Stimulated activated CD8-positive, alpha-beta memory T cell treated with anti-CD3 and anti-CD28 coated beads, Interleukin-4, amount 100 ng/mL, for 1 hour (primary cell): ENCODE measurements at regions not wholly inside any gene's neighbourhood (a gene's known extent, or its start where the extent isn't known, plus 50 kb on each side); places are given as distances from the start of the nearest gene placed in this dataset.

Experiments
- DNase-seq, 2 donors: peaks; one replicate each; pipeline ENCODE4 v3.0.0-alpha.2; 2020; ENCODE audit warnings: low read depth in 2 of 2, low spot score in 1 of 2

DNA sequence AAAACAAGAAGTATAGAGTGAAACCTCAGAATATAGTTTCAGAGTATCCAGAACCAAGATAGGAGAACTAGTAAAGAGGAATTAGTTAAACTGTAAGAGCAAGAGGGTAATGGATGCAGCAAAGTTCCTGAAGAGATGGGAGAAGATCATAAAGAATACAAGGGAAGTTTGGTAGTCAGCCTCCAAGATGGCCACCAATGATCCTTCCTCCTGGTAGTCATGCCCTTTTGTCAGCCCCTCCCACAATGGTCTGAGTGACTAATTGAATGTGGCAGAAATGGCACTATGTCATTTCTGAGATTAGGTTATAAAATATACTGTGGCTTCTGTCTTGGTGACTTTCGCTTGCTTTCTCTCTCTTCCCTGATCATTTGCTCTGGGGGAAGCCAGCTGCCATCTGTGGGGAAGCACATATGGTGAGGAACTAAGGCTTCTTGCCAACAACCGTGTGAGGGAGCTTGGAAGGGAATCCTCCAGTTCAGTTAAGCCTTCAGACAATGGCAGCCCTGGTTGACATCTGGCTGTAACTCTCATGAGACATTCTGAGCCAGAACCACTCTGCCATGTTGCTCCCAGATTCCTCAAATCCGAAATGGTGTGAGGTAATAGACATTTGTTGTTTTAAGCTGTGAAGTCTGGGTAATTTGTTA is 55.3 kb upstream of the AMN1 start:
- DNase-seq: no peak

DNA sequence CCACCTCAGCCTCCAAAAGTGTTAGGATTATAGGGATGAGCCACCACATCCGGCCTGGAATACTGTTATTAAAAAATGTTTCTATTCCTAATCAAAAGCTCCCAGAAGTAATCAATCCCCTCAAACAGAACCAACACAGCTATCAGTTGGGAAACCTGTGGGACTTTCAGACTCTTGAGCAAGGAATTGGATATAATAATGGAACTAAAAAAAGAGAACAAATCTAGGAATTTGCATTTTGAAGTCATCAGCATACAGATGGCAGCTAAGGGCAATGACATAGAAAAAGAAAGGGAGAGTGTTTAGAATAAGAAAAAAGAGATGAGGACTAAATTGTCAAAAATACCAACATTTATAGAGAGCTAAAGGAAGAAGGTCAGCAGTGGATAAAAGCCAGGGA is 54.7 kb upstream of the AMN1 start:
- DNase-seq: no peak

DNA sequence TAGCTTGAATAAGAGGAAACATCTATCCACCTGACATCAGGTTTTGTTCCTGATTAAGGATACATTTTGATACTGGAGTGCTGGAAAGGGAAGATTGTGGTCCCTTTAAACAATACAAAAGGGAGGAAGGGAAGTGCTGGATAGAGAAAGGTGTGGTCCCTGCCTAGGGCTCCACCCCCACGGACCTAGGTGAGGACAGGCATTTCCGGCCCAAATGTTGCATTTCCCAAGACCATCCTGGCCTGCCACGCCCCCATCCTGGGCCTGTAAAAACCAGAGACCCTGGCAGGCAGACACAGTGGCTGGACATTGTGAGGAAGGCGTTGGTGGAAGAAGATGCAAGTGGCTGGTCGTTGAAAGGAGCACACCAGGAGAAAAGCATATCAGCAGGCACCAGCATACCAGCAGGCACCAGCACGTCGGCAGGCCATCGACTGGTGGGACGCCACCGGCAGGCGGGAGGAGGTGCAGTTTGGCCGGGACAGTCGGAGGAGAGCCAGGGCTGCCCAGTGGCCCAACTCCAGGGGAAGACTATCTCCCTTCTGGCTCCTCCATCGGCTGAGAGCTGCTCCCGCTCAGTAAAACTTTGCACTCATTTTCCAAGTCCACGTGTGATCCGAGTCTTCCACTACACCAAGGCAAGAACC is 53.2 kb upstream of the AMN1 start:
- no peak for DNase-seq

DNA sequence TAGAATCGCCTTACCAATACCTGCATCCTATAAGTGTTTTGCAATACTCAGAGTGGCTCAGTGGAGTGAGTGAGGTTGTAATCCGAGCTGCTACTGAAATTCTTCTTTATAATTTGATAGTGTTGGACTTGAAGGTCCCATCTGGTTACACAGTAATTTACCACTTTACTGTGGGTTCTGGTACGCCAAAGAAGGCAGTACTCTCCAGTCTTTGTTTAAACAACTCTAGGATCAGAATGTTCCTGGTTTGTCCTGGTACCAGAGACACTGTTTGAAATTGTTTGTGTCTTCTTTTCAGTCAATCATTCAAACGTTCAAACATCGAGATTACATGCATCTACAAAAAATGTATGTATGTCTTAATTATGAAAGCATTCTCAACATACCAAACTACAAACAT is 51.3 kb upstream of the AMN1 start:
- no peak for DNase-seq

DNA sequence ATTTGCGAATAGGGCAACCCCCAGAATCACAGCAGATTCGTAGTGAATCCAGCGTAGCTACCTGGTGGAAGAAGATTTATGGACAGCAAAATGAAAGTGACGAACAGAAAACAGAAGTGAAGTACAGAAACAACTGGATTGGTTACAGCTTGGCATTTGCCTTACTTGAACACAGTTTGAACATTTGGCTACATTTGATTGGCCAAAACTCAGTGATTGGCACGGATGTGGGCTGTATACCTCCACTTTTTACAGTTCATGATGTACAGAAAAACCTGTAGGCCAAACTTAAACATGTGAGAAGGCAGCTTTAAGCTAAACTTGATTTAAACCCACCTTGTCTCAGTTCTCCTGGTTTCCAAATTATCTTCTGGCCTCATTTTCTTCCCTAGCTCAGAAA is 49.9 kb upstream of the AMN1 start:
- no peak for DNase-seq
